K562 (cell line): ENCODE measurements at regions not wholly inside any gene's neighbourhood (a gene's known extent, or its start where the extent isn't known, plus 50 kb on each side); places are given as distances from the start of the nearest gene placed in this dataset.
A peak's percentile ranks its signal among the peaks of the same experiment; 100 is the strongest.

ENCODE experiments used
- CREB3 ChIP-seq: fragments of 450-650 bp; conservative IDR thresholded peaks from 2 replicates; pipeline ENCODE4 v1.6.1; 2016; ENCODE audit warnings: missing genetic modification characterization, low read depth, mild to moderate bottlenecking, missing compliant biosample characterization, moderate library complexity
- CXXC5 ChIP-seq: fragments of 250-450 bp; sonication (Bioruptor Pico); IDR thresholded peaks from 2 replicates; pipeline ENCODE4 v1.8.0; 2022; ENCODE audit warnings: inconsistent platforms, mild to moderate bottlenecking, moderate library complexity
- DDX20 ChIP-seq: fragments of 450-650 bp; IDR thresholded peaks from 2 replicates; pipeline ENCODE4 v1.6.1; 2016; ENCODE audit warnings: missing genetic modification characterization, low read depth, mild to moderate bottlenecking, missing compliant biosample characterization, moderate library complexity
- DPF2 ChIP-seq: fragments of 450-650 bp; IDR thresholded peaks from 2 replicates; pipeline ENCODE4 v1.6.1; 2016
- HDAC8 ChIP-seq: fragments of 450-650 bp; IDR thresholded peaks from 2 replicates; pipeline ENCODE4 v1.6.1; 2016; ENCODE audit warnings: mild to moderate bottlenecking, missing genetic modification characterization, moderate library complexity, missing compliant biosample characterization
- HLTF ChIP-seq: fragments of 450-650 bp; IDR thresholded peaks from 2 replicates; pipeline ENCODE4 v1.6.1; 2016
- HNRNPH1 ChIP-seq: fragments of 200-400 bp; formaldehyde crosslinking; optimal IDR thresholded peaks from 2 replicates; pipeline ENCODE3; 2017; ENCODE audit warnings: low read depth, mild to moderate bottlenecking, low read length, moderate library complexity
- JUN ChIP-seq, 2 experiments: sonication (generic) in 1 of 2; formaldehyde crosslinking in 1 of 2; IDR thresholded peaks; 2 replicates each; pipeline versions ENCODE4 v1.6.1 to v1.8.0; 2012 to 2022; ENCODE audit warnings: borderline replicate concordance in 2 of 2, mild to moderate bottlenecking in 2 of 2, improper control_type of control experiment in 1 of 2, low read depth in 1 of 2, low read length in 1 of 2, missing genetic modification reagents in 1 of 2
- JUND ChIP-seq, 2 experiments: IDR thresholded peaks; 2 replicates in 1 of 2; 3 replicates in 1 of 2; pipeline ENCODE4 v1.6.1; 2011; ENCODE audit warnings: borderline replicate concordance in 2 of 2, low read depth in 2 of 2, low read length in 2 of 2, improper control_type of control experiment in 1 of 2, missing biosample characterization in 1 of 2, missing genetic modification characterization in 1 of 2, missing genetic modification reagents in 1 of 2
- KLF16 ChIP-seq: IDR thresholded peaks from 2 replicates; pipeline ENCODE4 v1.6.1; 2016; ENCODE audit warnings: antibody characterized with exemption
- MCM2 ChIP-seq: fragments of 450-650 bp; IDR thresholded peaks from 2 replicates; pipeline ENCODE4 v1.6.1; 2017; ENCODE audit warnings: low read depth, mild to moderate bottlenecking
- MCM3 ChIP-seq: fragments of 450-650 bp; IDR thresholded peaks from 2 replicates; pipeline ENCODE4 v1.6.1; 2016
- MYNN ChIP-seq, 2 experiments: sonication (generic); formaldehyde crosslinking in 1 of 2; IDR thresholded peaks; 2 replicates each; pipeline versions ENCODE4 v1.5.0 to v1.6.1; 2016 to 2020; ENCODE audit warnings: antibody characterized with exemption in 1 of 2, missing genetic modification reagents in 1 of 2
- NFYB ChIP-seq: IDR thresholded peaks from 2 replicates; pipeline ENCODE4 v1.6.1; 2011; ENCODE audit warnings: mild to moderate bottlenecking, moderate library complexity; ENCODE audit not compliant: insufficient read length; ENCODE audit errors: extremely low read depth
- NUFIP1 ChIP-seq: fragments of 450-650 bp; IDR thresholded peaks from 2 replicates; pipeline ENCODE4 v1.6.1; 2018; ENCODE audit not compliant: partially characterized antibody
- RBM39 ChIP-seq: fragments of 200-400 bp; formaldehyde crosslinking; optimal IDR thresholded peaks from 2 replicates; pipeline ENCODE3; 2018; ENCODE audit warnings: low read depth, low read length
- SIN3A ChIP-seq, 2 experiments: fragments of 150-350 bp in 1 of 2; IDR thresholded peaks; 2 replicates each; pipeline ENCODE4 v1.6.1; 2011 to 2016; ENCODE audit warnings: borderline replicate concordance in 2 of 2, low read depth in 2 of 2, low read length in 2 of 2, mild to moderate bottlenecking in 2 of 2, moderate library complexity in 2 of 2; ENCODE audit not compliant: control insufficient read depth in 1 of 2
- SMAD2 ChIP-seq: fragments of 150-350 bp; IDR thresholded peaks from 2 replicates; pipeline ENCODE4 v1.6.1; 2014; ENCODE audit warnings: low read depth, mild to moderate bottlenecking, low read length
- THRAP3 ChIP-seq: fragments of 450-650 bp; IDR thresholded peaks from 2 replicates; pipeline ENCODE4 v1.6.1; 2016; ENCODE audit warnings: mild to moderate bottlenecking, inconsistent platforms, borderline replicate concordance
- ZBTB33 ChIP-seq: sonication (generic); formaldehyde crosslinking; IDR thresholded peaks from 2 replicates; pipeline ENCODE4 v1.8.1; 2023; ENCODE audit warnings: mild to moderate bottlenecking, missing genetic modification reagents
- ZNF347 ChIP-seq: fragments of 450-650 bp; formaldehyde crosslinking; IDR thresholded peaks from 2 replicates; pipeline ENCODE4 v1.4.0; 2020; ENCODE audit warnings: low read depth, mild to moderate bottlenecking, moderate library complexity
- ZNF507 ChIP-seq: conservative IDR thresholded peaks from 2 replicates; pipeline ENCODE4 v1.6.1; 2017; ENCODE audit warnings: missing genetic modification characterization, missing compliant biosample characterization
- ZNF511 ChIP-seq: sonication (generic); formaldehyde crosslinking; IDR thresholded peaks from 2 replicates; pipeline ENCODE4 v1.8.0; 2022; ENCODE audit warnings: mild to moderate bottlenecking, missing genetic modification reagents
- ZNF512 ChIP-seq: IDR thresholded peaks from 2 replicates; pipeline ENCODE4 v1.6.1; 2016; ENCODE audit warnings: missing genetic modification characterization, missing compliant biosample characterization

- TF ChIP-seq NFYB (no peak), ZNF507 (tag) (no peak), ZBTB33 (CRISPR knock-in tag) (no peak), HLTF (no peak), RBM39 (no peak), DDX20 (no peak), CREB3 (tag) (no peak), HDAC8 (no peak), JUND (IDR thresholded peaks at IDR 0.05; ENCODE audit: borderline replicate concordance, low read depth, low read length) (peak; percentile 56; the same call in 1 of the 2 replicates), JUND (tag; IDR thresholded peaks at IDR 0.05; ENCODE audit: borderline replicate concordance, low read depth, low read length) (peak; percentile 65; the same call in 1 of the 3 replicates), NUFIP1 (no peak), DPF2 (peak; percentile 73), MCM2 (no peak), SIN3A (IDR thresholded peaks at IDR 0.05; ENCODE audit: borderline replicate concordance in 2 of 2, control insufficient read depth in 1 of 2, low read depth in 2 of 2, low read length in 2 of 2) (no peak), ZNF511 (CRISPR knock-in tag) (no peak), SMAD2 (no peak), ZNF347 (no peak), MCM3 (no peak), JUN (IDR thresholded peaks at IDR 0.05; ENCODE audit: borderline replicate concordance, low read depth, low read length) (no peak), JUN (CRISPR knock-in tag; IDR thresholded peaks at IDR 0.05; ENCODE audit: borderline replicate concordance) (no peak), THRAP3 (no peak), KLF16 (peak; percentile 74), CXXC5 (peak; percentile 53), MYNN (IDR thresholded peaks at IDR 0.05) (peak; percentile 94), MYNN (CRISPR knock-in tag; IDR thresholded peaks at IDR 0.05) (no peak), HNRNPH1 (no peak), ZNF512 (tag) (no peak)
These were observed 666.9 kb upstream of the KLF4 start (continued) for GRCh38 chr9:108156270-108156998.
